Right cardiac atrium (tissue), 5 donors: ENCODE measurements at regions not wholly inside any gene's neighbourhood (a gene's known extent, or its start where the extent isn't known, plus 50 kb on each side); places are given as distances from the start of the nearest gene placed in this dataset.
A peak's percentile ranks its signal among the peaks of the same experiment; 100 is the strongest.

Source experiments
- ATAC-seq, 2 donors: fragments of 200-7000 bp; cut with Tn5 transposase; one replicate each; pipeline versions ENCODE4 v1.8.0 to v1.9.1; 2020; ENCODE audit warnings: moderate library complexity in 2 of 2, mild to moderate bottlenecking in 1 of 2
- DNase-seq, 3 donors: peaks; one replicate each; pipeline ENCODE4 v3.0.0-alpha.2; 2020
- H3K27ac ChIP-seq: one replicate; pipeline ENCODE4 v1.5.1; 2013; ENCODE audit warnings: mild to moderate bottlenecking, low read length, control low read depth, moderate library complexity
- H3K27me3 ChIP-seq: one replicate; pipeline ENCODE4 v1.6.1; 2013; ENCODE audit not compliant: control insufficient read depth, insufficient read depth
- H3K4me1 ChIP-seq: one replicate; pipeline ENCODE4 v1.6.1; 2013; ENCODE audit warnings: low read length; ENCODE audit not compliant: control insufficient read depth, insufficient read depth
- H3K4me3 ChIP-seq: one replicate; pipeline ENCODE4 v1.5.1; 2013; ENCODE audit warnings: low read length, control low read depth
- H3K9me3 ChIP-seq: one replicate; pipeline ENCODE4 v1.6.1; 2013; ENCODE audit warnings: low read length; ENCODE audit not compliant: control insufficient read depth
- WGBS: extraction: QIAGEN DNeasy Blood & Tissue Kit; methylation state at CpG from one replicate; pipeline ENCODE4 v1.1.7; 2013; 5-methylcytosine and 5-hydroxymethylcytosine counted together
- intact Hi-C, 4 donors: fragments of 100-400 bp; cut with DNase I; formaldehyde crosslinking; loops; one replicate each; pipeline versions ENCODE4 v1.11.0 to v1.14.0; 2022 to 2023
- donor health status: healthy with polysubstance abuse.
- donor health status: DM: no; HTN: yes; CAD: no.
- donor health status: DM: no; HTN: no; CAD: no.
- donor health status: DM: no; HTN: yes; CAD: no; lungs with severe emphysema.
- donor health status: DM: yes; HTN: yes; CAD: no.

DNA sequence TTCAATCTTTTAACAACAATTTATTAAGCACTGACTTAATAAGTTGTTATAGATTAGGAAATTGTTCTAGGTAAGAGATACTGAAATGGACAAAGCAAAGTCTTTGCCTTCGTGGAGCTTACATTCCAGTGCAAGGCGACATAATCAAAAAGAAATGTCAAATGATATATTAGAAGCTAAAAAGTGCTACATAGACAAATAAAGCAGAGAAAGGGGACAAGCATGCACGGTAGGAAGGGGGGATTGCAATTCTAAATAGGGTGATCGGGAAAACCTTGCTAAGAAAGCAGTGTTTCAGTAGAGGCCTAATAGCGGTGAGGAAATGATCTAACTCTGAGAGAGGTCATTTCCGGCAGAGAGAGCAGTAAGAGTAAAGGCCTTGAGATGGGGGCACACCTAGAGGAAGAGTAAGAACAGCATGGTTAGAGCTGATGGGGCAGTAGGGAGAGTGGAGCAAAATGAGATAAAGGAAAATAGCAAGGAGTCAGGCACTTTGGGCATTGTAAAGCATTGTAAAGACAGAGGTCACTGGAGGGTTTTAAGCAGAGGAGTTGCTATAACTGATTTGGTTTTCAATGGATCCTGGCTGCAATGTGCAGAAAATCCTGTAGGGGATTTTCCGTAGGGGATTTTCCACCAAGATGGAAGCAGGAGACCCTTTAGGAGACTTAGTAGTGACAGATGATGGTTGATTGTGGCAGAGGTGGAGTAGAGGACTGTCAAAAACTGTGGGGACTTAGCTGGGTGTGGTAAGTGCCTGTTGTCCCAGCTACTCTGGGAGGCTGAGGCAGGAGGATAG lies 71.7 kb upstream of the CFAP20DC start:
- 86% methylated on average over 7 of the region's 7 CpGs for WGBS
- ATAC-seq (no peak), DNase-seq (no peak)
- Histone ChIP-seq H3K9me3 (no peaks in the 10 kb centered on the region), H3K4me1 (no peaks in the 10 kb centered on the region), H3K27ac (no peak overlapping the region), H3K4me3 (no peak overlapping the region), H3K27me3 (no peaks in the 10 kb centered on the region)
- intact Hi-C loops, result no loop called here

DNA sequence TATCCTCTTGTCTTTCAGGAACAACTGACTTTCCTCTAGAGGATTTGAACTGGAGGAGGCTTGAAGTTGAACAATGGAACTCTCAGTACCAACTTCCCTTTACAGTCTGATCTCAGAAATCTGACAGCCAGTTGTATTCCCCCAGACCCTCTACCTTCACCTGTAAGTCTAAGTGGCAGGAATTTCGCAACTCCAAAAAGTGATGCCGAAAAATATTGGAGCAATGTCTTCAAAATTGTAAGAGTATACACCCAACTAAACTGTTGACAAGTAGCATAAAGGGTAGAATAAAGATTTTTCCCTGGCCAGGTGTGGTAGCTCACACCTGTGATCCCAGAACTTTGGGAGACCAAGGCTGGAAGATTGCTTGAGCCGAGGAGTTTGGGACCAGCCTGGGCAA lies 69.1 kb upstream of the CFAP20DC start:
- Histone ChIP-seq H3K27ac (no peak overlapping the region), H3K27me3 (no peaks in the 10 kb centered on the region), H3K4me1 (no peaks in the 10 kb centered on the region), H3K4me3 (no peak overlapping the region), H3K9me3 (no peaks in the 10 kb centered on the region)
- 92% methylated on average over 3 of the region's 3 CpGs for WGBS
- ATAC-seq (no peak), DNase-seq (no peak)
- intact Hi-C loops, result no loop called here

DNA sequence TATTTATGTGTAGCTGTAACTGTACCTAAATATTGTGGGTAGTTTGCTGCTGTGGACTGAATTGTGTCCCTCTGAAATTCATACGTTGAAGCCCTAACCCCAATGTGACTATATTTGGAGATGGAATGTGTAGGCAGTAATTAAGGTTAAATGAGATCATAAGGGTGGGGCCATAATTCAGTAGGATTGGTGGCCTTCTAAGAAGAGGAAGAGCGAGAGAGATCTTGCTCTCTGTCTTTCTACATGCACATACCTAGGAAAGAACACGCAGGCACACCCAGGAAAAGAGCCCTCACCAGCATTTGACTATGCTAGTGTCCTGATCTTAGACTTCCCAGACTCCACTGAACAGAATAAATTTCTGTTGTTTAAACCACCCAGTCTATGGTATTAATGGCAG lies 67.6 kb upstream of the CFAP20DC start:
- Histone ChIP-seq H3K9me3 (no peaks in the 10 kb centered on the region), H3K27me3 (no peaks in the 10 kb centered on the region), H3K4me3 (no peak overlapping the region), H3K4me1 (no peaks in the 10 kb centered on the region), H3K27ac (no peak overlapping the region)
- intact Hi-C loops, result no loop called here
- 81% methylated on average over 3 of the region's 3 CpGs for WGBS
- ATAC-seq (no peak), DNase-seq (no peak)

DNA sequence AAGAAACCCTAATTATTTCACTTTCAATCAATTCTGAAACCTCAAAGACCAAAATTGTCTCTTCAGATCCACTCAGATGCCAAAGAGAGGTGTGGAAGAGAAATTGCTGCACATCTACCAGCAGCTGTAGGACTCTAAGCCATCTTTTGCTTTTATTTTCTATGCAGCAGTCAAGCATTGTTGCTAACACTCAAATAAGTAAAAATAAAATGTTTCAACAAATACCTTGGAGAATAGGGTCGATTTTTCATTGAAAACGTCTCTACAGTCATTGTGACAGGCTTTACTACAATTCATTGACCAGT lies 66.4 kb upstream of the CFAP20DC start:
- Histone ChIP-seq H3K4me3 (no peak overlapping the region), H3K4me1 (no peaks in the 10 kb centered on the region), H3K27ac (no peak overlapping the region), H3K9me3 (no peaks in the 10 kb centered on the region), H3K27me3 (no peaks in the 10 kb centered on the region)
- WGBS, result 46% methylated on average over 2 of the region's 2 CpGs
- no peak for DNase-seq
- intact Hi-C loops, result no loop called here
- no peak for ATAC-seq

DNA sequence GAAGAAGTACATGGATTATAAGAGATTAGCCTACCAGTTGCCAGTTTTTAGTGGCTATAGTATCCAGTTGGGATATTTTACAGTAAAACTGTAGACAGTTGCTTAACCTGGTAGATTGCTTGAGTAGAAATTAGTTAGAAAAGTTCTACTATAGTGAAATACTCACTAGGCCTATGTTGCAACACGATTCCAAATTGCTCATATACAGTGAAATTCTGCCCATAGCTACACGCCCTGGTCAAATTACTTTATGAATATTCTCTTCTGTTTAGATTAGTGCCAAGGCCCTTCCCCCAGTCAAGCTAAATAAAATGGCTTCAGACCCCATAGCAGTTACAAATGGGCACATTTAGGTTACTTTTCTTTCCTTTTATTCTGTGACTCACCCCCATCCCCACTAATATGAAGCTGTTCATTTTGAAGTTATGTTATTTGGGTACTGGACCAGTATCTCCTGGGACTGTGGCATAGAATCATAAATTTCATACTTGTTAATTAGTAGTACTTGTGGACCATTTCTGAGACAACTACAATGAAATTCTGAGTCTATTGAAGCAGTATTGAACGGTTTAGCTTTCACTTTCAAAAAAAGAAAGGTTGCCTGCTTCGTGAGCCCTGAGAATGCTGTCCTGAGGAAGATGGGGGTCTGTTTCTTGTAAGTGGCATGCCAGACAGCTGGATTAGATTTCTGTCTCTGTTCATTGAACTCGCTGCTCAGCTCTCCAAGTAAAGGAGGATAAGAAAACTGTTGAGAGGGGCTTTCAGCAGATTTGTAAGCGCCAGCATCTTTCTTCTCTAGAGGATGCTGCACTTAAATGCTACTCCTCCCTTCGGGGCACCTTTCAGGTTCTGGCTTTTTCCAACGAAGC lies 65.8 kb upstream of the CFAP20DC start:
- Histone ChIP-seq H3K27me3 (no peaks in the 10 kb centered on the region), H3K9me3 (no peaks in the 10 kb centered on the region), H3K4me1 (no peaks in the 10 kb centered on the region), H3K27ac (no peak overlapping the region), H3K4me3 (no peak overlapping the region)
- ATAC-seq (no peak), DNase-seq (no peak)
- WGBS, result 47% methylated on average over 8 of the region's 8 CpGs
- intact Hi-C loops, result no loop called here

DNA sequence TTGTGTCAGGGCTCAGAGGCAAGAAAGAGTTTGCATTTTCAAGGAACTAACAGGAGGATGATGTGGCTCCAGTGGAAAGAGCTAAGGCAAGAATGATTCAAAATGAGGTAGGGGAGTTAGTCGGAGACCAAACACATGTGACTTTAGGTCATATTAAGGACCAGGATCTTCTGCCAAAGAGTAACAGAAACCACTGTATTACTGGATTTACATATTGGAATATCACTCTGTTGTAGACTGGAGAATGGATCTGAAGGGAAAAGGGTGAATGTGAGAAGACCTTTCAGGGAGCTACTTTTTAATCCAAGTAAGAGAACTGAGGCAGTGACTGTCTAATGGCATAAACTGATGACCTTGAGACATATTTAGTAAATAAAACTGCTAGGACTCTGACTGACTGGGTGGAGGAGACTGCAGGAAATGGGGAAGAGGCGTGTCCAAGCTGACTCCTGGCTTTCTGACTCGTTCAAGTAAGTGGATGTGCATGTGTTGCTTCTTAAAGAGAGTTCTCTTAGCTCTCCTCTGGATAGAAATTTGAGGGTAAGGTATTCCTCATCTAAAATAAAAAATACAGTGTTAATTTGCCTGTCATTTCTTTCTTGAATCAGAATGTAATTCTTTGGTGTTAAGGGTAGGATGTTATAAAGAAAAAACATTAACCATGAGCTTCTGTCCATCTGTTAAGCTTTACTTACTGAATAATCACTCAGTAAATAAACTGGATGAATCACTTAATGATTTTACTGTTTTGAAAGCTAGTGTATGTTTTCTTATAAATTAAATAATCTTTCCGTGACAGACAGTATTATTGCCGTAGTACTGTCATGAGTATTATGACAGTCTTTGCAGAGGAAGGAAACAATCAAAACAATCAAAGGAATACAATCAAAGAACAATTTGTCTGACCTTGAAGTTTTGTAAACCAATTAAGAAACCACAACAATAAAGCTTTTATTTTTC lies 58.3 kb upstream of the CFAP20DC start:
- ATAC-seq (no peak), DNase-seq (peak in 1 of 3 donors; percentile 30)
- no peaks in the 10 kb centered on the region for H3K4me1 ChIP-seq
- intact Hi-C loops, result no loop called here
- no peaks in the 10 kb centered on the region for H3K27me3 ChIP-seq
- H3K4me3 ChIP-seq, result no peak overlapping the region
- WGBS, result 56% methylated on average over 5 of the region's 5 CpGs
- no peak overlapping the region for H3K27ac ChIP-seq
- H3K9me3 ChIP-seq, result no peaks in the 10 kb centered on the region

DNA sequence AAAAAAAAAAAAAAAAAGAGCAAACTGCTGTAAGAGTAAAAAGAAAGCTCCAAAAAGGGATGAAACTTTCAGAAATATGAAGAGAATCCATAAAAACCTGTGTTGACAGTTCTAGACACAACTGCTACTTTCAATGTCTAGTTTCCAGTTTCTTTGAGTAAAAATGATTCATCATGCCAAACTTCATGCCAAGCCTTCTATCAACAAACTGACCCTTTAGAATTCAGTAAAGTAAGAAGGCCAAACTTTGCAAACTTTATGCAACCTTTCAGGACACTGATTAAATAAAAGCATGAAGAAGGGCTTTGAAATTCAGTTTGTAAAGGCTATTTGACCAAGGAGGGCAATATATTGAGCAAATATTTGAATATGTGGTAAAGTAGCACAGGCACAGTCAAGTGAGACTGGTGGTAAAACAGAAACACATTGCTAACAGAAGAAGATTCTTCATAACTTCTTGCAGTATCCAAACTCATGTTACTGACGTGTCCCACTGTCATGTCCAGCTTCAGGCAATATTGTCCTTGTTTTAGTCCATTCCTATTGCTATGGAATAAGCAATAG lies 56.3 kb upstream of the CFAP20DC start:
- no peak for ATAC-seq
- WGBS, result 83% methylated on average over 1 of the region's 1 CpG
- Histone ChIP-seq H3K27me3 (no peaks in the 10 kb centered on the region), H3K9me3 (no peaks in the 10 kb centered on the region), H3K27ac (no peak overlapping the region), H3K4me3 (no peak overlapping the region), H3K4me1 (no peaks in the 10 kb centered on the region)
- intact Hi-C loops, result no loop called here
- DNase-seq, result no peak

DNA sequence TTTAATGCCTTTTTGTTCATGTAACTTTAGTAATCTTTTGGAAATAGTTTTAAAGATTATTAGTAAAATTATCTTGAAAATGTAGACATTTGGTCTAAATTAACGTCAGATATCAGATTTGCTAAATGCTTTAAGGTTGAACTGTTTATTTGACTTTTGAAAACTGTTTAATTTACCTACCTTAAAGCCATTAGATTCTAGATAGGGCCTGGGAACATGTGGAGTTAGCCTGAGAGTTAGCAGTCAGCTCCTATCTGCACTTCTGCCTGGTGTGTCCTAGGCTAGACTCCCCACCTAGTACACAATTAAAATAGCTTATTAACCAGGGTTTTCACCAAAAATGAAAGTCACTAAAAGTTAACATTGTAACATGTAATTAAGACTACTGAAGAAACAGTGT lies 53.7 kb upstream of the CFAP20DC start:
- Histone ChIP-seq H3K4me3 (no peak overlapping the region), H3K27me3 (no peaks in the 10 kb centered on the region), H3K4me1 (no peaks in the 10 kb centered on the region), H3K27ac (no peak overlapping the region), H3K9me3 (no peaks in the 10 kb centered on the region)
- no peak for ATAC-seq
- no peak for DNase-seq
- WGBS, result 61% methylated on average over 1 of the region's 1 CpG
- intact Hi-C loops, result no loop called here

DNA sequence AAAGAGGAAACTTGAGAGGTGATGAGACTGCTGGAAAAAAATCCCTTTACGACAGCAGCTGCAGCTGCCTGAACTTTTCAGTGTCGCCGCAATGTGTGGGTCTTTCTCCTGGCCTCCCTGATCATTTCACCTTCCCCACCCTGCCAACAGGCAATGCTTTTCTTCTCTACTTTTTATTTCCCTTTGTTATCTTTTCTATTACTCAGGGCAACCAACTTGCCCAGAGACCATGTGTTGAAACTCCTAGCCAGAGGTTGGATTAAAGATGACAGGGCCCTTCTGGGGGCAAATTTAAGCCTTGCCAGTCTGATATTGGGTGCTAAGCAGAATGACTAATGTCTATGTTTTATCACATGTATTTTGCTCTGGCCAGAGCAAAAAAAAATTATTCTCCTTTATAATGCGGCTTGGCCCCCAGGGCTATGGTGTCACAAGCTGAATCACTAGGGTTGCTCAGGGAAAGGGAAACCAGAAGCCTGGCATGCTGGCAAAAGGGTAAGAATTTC lies 51.5 kb upstream of the CFAP20DC start:
- no peaks in the 10 kb centered on the region for H3K27me3 ChIP-seq
- no peak for DNase-seq
- H3K4me3 ChIP-seq, result no peak overlapping the region
- intact Hi-C loops, result no loop called here
- H3K27ac ChIP-seq, result no peak overlapping the region
- no peaks in the 10 kb centered on the region for H3K4me1 ChIP-seq
- H3K9me3 ChIP-seq, result no peaks in the 10 kb centered on the region
- WGBS, result 86% methylated on average over 4 of the region's 4 CpGs
- no peak for ATAC-seq
